ENCODE measurements at regions not wholly inside any gene's neighbourhood (a gene's known extent, or its start where the extent isn't known, plus 50 kb on each side); places are given as distances from the start of the nearest gene placed in this dataset.

GRCh38 chr9:38182321-38182720 is 113.3 kb upstream of the SHB start:
- Histone ChIP-seq H3K4me3 (ENCODE audit: extremely low read depth in 1 of 4, insufficient read depth in 2 of 4, low read depth in 3 of 4, low read length in 4 of 4) (no peak overlapping the region), H3K9me3 (ENCODE audit: insufficient read depth in 2 of 2, low read depth in 1 of 2, low read length in 1 of 2) (no peaks in the 10 kb centered on the region), H3K27me3 (replicated peaks in 1 of 4; ENCODE audit: control insufficient read depth in 3 of 4, extremely low read depth in 1 of 4, insufficient read depth in 3 of 4, low read length in 3 of 4) (no peaks in the 10 kb centered on the region; a peak in 1 of 7 replicates), H2BK120ac (replicated peaks; ENCODE audit: low read depth, low read length) (no peak overlapping the region), H3K4me1 (replicated peaks in 1 of 4; ENCODE audit: control insufficient read depth in 3 of 4, insufficient read depth in 4 of 4, low read length in 3 of 4) (peaks cover 0 to 8% (median 4%) of the 10 kb centered on the region in 4 experiments; a peak in 4 of 7 replicates), H3K23me2 (ENCODE audit: low read depth, low read length) (no peaks in the 10 kb centered on the region), H3K18ac (ENCODE audit: extremely low read depth, low read length) (no peak overlapping the region), H3K14ac (ENCODE audit: insufficient read length) (no peak overlapping the region), H3K4me2 (ENCODE audit: insufficient read depth in 1 of 2, low read depth in 2 of 2, low read length in 2 of 2) (no peak overlapping the region), H2AK5ac (ENCODE audit: low read depth, low read length) (no peak overlapping the region), H3K9ac (replicated peaks in 1 of 4; ENCODE audit: extremely low read depth in 1 of 4, low read depth in 3 of 4, low read length in 3 of 4) (no peak overlapping the region), H3K27ac (ENCODE audit: low read depth, low read length) (no peak overlapping the region), H3K23ac (ENCODE audit: insufficient read length) (no peak overlapping the region), H3K79me2 (ENCODE audit: control insufficient read depth in 1 of 2, insufficient read depth in 2 of 2, low read length in 2 of 2) (no peaks in the 10 kb centered on the region), H3K36me3 (ENCODE audit: control insufficient read depth in 2 of 4, insufficient read depth in 4 of 4, low read length in 3 of 4) (no peaks in the 10 kb centered on the region), H4K20me1 (replicated peaks in 1 of 2; ENCODE audit: control insufficient read depth in 1 of 2, insufficient read depth in 2 of 2, low read length in 2 of 2) (no peaks in the 10 kb centered on the region), H3K4ac (replicated peaks; ENCODE audit: insufficient read length, low read depth, low read length) (no peak overlapping the region), H4K8ac (ENCODE audit: extremely low read depth, insufficient read depth, low read length) (no peak overlapping the region), H3K56ac (replicated peaks; ENCODE audit: insufficient read length, low read depth, low read length) (no peak overlapping the region), H2AFZ (ENCODE audit: low read length) (no peak overlapping the region), H2BK15ac (ENCODE audit: low read length) (no peak overlapping the region), H2BK12ac (ENCODE audit: low read depth, low read length) (no peak overlapping the region), H2BK20ac (ENCODE audit: low read length) (no peak overlapping the region), H4K91ac (replicated peaks; ENCODE audit: insufficient read length, low read length) (no peak overlapping the region), H4K5ac (ENCODE audit: insufficient read length, low read depth, low read length) (no peak overlapping the region), H3K79me1 (ENCODE audit: low read depth, low read length) (no peaks in the 10 kb centered on the region), H2BK5ac (ENCODE audit: low read depth, low read length) (no peak overlapping the region)
- DNase-seq (ENCODE audit: low read depth in 1 of 2, low spot score in 2 of 2) (no peak), FAIRE-seq (no peak)
- no peak for TF ChIP-seq SRF (IDR thresholded peaks at IDR 0.05; ENCODE audit: low read depth, low read length)
- no peak for TF ChIP-seq TAF1 (IDR thresholded peaks at IDR 0.05; ENCODE audit: low read depth, low read length)
- TF ChIP-seq BCL11A (IDR thresholded peaks at IDR 0.05; ENCODE audit: low read depth in 2 of 2, low read length in 2 of 2) = no peak
- no peak for TF ChIP-seq POLR2A (IDR thresholded peaks at IDR 0.05; ENCODE audit: control extremely low read depth in 1 of 2, low read depth in 2 of 2, low read length in 2 of 2)
- no peak for TF ChIP-seq KDM1A (IDR thresholded peaks at IDR 0.05; ENCODE audit: borderline replicate concordance, low read length)
- no peak for TF ChIP-seq EZH2 (IDR thresholded peaks at IDR 0.05; ENCODE audit: low read depth, low read length, severe bottlenecking)
- no peak for TF ChIP-seq TCF12 (IDR thresholded peaks at IDR 0.05; ENCODE audit: low read depth, low read length)
- TF ChIP-seq SIRT6 (IDR thresholded peaks at IDR 0.05; ENCODE audit: low read length) = no peak
- TF ChIP-seq, protein P1, sequence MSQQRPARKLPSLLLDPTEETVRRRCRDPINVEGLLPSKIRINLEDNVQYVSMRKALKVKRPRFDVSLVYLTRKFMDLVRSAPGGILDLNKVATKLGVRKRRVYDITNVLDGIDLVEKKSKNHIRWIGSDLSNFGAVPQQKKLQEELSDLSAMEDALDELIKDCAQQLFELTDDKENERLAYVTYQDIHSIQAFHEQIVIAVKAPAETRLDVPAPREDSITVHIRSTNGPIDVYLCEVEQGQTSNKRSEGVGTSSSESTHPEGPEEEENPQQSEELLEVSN (IDR thresholded peaks at IDR 0.05) = no peak
- no peak for TF ChIP-seq TEAD4 (IDR thresholded peaks at IDR 0.05; ENCODE audit: low read depth, low read length)
- TF ChIP-seq RBBP5 (IDR thresholded peaks at IDR 0.05; ENCODE audit: borderline replicate concordance, low read depth, low read length) = no peak
- TF ChIP-seq EGR1 (IDR thresholded peaks at IDR 0.05; ENCODE audit: borderline replicate concordance, low read depth, low read length) = no peak
- TF ChIP-seq RAD21 (IDR thresholded peaks at IDR 0.05 in 1 of 2, conservative IDR thresholded peaks at IDR 0.05 in 1 of 2; ENCODE audit: low read depth in 2 of 2, low read length in 2 of 2) = no peak
- no peak for TF ChIP-seq ATF3 (IDR thresholded peaks at IDR 0.05; ENCODE audit: insufficient read depth, low read depth, low read length)
- ChIA-PET POLR2A (ENCODE audit: partially characterized antibody) (interaction anchor here (1.3 kb wide), 1 partner anchor 46 kb away, joined by 3 read pairs; no protein-coding TSS in a partner anchor), CTCF (ENCODE audit: partially characterized antibody) (interaction anchor here (0.5 to 1.4 kb wide), 5 partner anchors 10 to 212 kb away, joined by 3 to 4 read pairs (median 3); no protein-coding TSS in a partner anchor)

Data from H1 (cell line).